Adrenal gland (tissue), 9 donors: ENCODE measurements at regions not wholly inside any gene's neighbourhood (a gene's known extent, or its start where the extent isn't known, plus 50 kb on each side); places are given as distances from the start of the nearest gene placed in this dataset.

ENCODE experiments used
- DNase-seq, 7 donors: peaks; one replicate each; pipeline ENCODE4 v3.0.0-alpha.2; 2019 to 2020
- H3K27ac ChIP-seq, 5 donors: fragments of 200-600 bp; sonication (generic) in 4 of 5; 1 replicate in 3 of 5; 2 replicates in 2 of 5; pipeline versions ENCODE4 v1.5.1 to v1.8.0; 2016 to 2020; ENCODE audit warnings: mild to moderate bottlenecking in 1 of 5
- H3K27me3 ChIP-seq: fragments of 200-600 bp; 2 replicates; pipeline ENCODE4 v1.8.0; 2021
- H3K36me3 ChIP-seq, 2 donors: fragments of 200-600 bp; replicated peaks in 1 of 2; 1 replicate in 1 of 2; 2 replicates in 1 of 2; pipeline versions ENCODE4 v1.5.1 to v1.8.0; 2018 to 2022
- H3K4me1 ChIP-seq, 2 donors: fragments of 200-600 bp; replicated peaks in 1 of 2; 1 replicate in 1 of 2; 2 replicates in 1 of 2; pipeline versions ENCODE4 v1.5.1 to v1.8.0; 2018 to 2021
- H3K4me3 ChIP-seq, 4 donors: fragments of 200-600 bp; sonication (generic) in 3 of 4; one replicate each; pipeline ENCODE4 v1.5.1; 2016 to 2018
- H3K9me3 ChIP-seq, 3 donors: fragments of 200-600 bp; sonication (generic) in 1 of 3; replicated peaks in 1 of 3; 1 replicate in 2 of 3; 2 replicates in 1 of 3; pipeline versions ENCODE4 v1.5.1 to v1.8.0; 2016 to 2021
- POLR2A ChIP-seq, 2 donors: fragments of 450-650 bp; IDR thresholded peaks; one replicate each; pipeline ENCODE4 v1.6.1; 2017; ENCODE audit warnings: antibody characterized with exemption in 2 of 2, mild to moderate bottlenecking in 2 of 2, moderate library complexity in 1 of 2
- WGBS, 4 donors: extraction: QIAGEN DNeasy Blood & Tissue Kit in 2 of 4; methylation state at CpG; one replicate each; pipeline versions ENCODE4 v1.1.5 to v1.1.7; 2013 to 2017; 5-methylcytosine and 5-hydroxymethylcytosine counted together
- intact Hi-C, 2 donors: fragments of 100-400 bp; cut with DNase I; formaldehyde crosslinking; loops; one replicate each; pipeline versions ENCODE4 v1.14.1 to v1.15.0; 2022 to 2023
- TF ChIP-seq, protein P1 (sequence below), 6 experiments: fragments of 450-650 bp in 4 of 6; fragments of 200-600 bp in 2 of 6; sonication (generic) in 1 of 6; IDR thresholded peaks; 1 replicate in 5 of 6; 2 replicates in 1 of 6; pipeline versions ENCODE4 v1.5.1 to v1.8.0; 2016 to 2021; ENCODE audit warnings: antibody characterized with exemption in 6 of 6, mild to moderate bottlenecking in 2 of 6, moderate library complexity in 1 of 6
- donor health status: healthy with polysubstance abuse.
- donor health status: Bipolar disorder and iron deficiency.
- donor health status: DM: yes; HTN: yes; CAD: no.
- donor health status: DM: no; HTN: no; CAD: no.
- donor health status: DM: no; HTN: no; CAD: no.

DNA sequence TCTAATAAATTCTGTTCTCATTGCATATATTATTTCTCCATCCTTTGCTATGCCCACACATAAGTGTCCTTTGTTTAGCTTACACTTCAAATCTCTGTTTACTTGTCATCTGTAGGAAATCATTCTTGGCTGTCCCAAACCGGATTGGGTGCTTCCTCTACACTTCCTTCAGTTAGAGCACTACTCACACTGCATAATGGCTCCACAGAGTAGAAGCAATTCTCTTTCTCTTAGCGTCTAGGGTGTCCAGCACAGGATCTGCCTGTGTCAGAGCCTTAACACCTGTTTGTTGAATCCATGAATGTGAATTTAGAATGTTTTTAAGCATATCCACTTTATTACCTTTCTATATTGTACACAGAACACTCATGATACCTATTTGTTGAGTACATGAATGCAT, 87.0 kb upstream of the BMP2 start:
- 48 to 55% (median 51%) methylated on average over 2 of the region's 2 CpGs for WGBS, 4 donors
- no peaks in the 10 kb centered on the region for H3K9me3 ChIP-seq
- intact Hi-C loops = no loop called here
- H3K36me3 ChIP-seq = no peaks in the 10 kb centered on the region
- DNase-seq = no peak
- no peak overlapping the region for H3K27ac ChIP-seq
- no peaks in the 10 kb centered on the region for H3K4me1 ChIP-seq
- TF ChIP-seq POLR2A (IDR thresholded peaks at IDR 0.05) = no peak
- TF ChIP-seq, protein P1, sequence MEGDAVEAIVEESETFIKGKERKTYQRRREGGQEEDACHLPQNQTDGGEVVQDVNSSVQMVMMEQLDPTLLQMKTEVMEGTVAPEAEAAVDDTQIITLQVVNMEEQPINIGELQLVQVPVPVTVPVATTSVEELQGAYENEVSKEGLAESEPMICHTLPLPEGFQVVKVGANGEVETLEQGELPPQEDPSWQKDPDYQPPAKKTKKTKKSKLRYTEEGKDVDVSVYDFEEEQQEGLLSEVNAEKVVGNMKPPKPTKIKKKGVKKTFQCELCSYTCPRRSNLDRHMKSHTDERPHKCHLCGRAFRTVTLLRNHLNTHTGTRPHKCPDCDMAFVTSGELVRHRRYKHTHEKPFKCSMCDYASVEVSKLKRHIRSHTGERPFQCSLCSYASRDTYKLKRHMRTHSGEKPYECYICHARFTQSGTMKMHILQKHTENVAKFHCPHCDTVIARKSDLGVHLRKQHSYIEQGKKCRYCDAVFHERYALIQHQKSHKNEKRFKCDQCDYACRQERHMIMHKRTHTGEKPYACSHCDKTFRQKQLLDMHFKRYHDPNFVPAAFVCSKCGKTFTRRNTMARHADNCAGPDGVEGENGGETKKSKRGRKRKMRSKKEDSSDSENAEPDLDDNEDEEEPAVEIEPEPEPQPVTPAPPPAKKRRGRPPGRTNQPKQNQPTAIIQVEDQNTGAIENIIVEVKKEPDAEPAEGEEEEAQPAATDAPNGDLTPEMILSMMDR (IDR thresholded peaks at IDR 0.05) = no peak
- H3K4me3 ChIP-seq = no peak overlapping the region
- H3K27me3 ChIP-seq = no peaks in the 10 kb centered on the region

DNA sequence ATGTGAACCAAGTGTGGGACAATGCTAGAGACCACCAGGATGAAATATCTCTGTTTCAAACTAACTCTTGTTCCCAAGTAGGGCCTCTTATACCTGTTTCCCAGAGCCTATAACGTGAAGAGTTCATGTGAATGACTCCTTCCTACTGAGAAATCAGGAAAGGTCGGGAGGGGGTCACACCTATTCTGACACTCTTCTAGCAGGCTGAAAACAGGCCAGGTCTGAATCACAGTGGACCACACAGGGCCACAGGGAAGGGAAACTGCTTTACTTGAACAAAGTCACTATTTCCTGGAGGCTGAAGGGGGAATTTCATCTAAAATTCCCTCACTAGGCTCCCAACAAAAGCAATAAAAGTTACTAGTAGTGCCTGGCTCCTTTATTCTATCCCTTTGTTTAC, 88.4 kb upstream of the BMP2 start:
- H3K36me3 ChIP-seq = no peaks in the 10 kb centered on the region
- 67 to 88% (median 76%) methylated on average over 2 of the region's 2 CpGs for WGBS, 4 donors
- intact Hi-C loops = no loop called here
- H3K27ac ChIP-seq = no peak overlapping the region
- H3K4me3 ChIP-seq = no peak overlapping the region
- H3K4me1 ChIP-seq = no peaks in the 10 kb centered on the region
- DNase-seq = no peak
- no peaks in the 10 kb centered on the region for H3K27me3 ChIP-seq
- no peaks in the 10 kb centered on the region for H3K9me3 ChIP-seq
- no peak for TF ChIP-seq POLR2A (IDR thresholded peaks at IDR 0.05)
- TF ChIP-seq, protein P1 (IDR thresholded peaks at IDR 0.05) = no peak

DNA sequence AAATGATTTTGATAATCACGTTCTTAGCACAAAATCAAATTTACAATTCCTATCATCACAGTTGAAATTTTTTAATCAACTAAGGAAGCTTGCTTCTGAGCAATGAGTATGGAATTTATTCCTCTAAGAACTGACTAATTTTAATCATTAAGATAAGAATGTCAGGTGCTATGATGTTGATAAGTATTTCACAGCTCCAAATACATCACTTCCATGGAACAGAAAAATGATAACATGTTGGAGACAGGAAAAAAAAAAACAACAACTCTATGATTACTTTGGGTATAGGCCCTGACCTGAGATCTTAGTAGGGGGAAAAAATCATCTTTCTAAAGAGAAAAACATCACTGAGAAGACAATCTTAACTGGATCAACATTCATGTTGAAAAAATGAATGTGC, 89.4 kb upstream of the BMP2 start:
- H3K27ac ChIP-seq = no peak overlapping the region
- H3K27me3 ChIP-seq = no peaks in the 10 kb centered on the region
- no peak for TF ChIP-seq POLR2A (IDR thresholded peaks at IDR 0.05)
- TF ChIP-seq, protein P1 (IDR thresholded peaks at IDR 0.05) = no peak
- no peaks in the 10 kb centered on the region for H3K4me1 ChIP-seq
- DNase-seq = no peak
- WGBS, 4 donors = 71 to 88% (median 83%) methylated on average over 1 of the region's 1 CpG
- intact Hi-C loops = no loop called here
- no peaks in the 10 kb centered on the region for H3K9me3 ChIP-seq
- no peak overlapping the region for H3K4me3 ChIP-seq
- no peaks in the 10 kb centered on the region for H3K36me3 ChIP-seq

DNA sequence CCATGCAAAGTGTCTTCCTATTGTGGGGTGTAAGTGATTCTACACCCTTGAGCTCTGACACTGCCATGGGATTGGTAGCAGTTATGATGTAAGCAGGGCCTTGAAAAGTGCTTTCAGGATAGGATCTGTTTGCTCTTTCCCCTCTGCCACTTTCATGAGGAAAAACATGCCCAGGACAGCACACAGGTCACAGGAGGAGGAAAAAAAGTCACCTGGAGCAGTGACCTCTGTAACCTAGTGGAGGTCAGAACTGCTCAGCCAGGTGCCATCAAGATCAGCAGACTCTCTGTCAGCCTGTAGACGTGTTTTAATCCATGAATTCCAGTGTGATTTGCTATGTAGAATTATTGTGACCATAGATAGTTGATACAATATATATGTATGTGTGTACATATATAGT, 92.7 kb upstream of the BMP2 start:
- H3K36me3 ChIP-seq = no peaks in the 10 kb centered on the region
- 32 to 93% (median 64%) methylated on average over 1 of the region's 1 CpG for WGBS, 4 donors
- no peaks in the 10 kb centered on the region for H3K27me3 ChIP-seq
- DNase-seq = no peak
- intact Hi-C loops = no loop called here
- TF ChIP-seq, protein P1 (IDR thresholded peaks at IDR 0.05) = no peak
- no peak for TF ChIP-seq POLR2A (IDR thresholded peaks at IDR 0.05)
- H3K9me3 ChIP-seq = no peaks in the 10 kb centered on the region
- no peak overlapping the region for H3K27ac ChIP-seq
- no peak overlapping the region for H3K4me3 ChIP-seq
- H3K4me1 ChIP-seq = no peaks in the 10 kb centered on the region
